ENCODE measurements at regions not wholly inside any gene's neighbourhood (a gene's known extent, or its start where the extent isn't known, plus 50 kb on each side); places are given as distances from the start of the nearest gene placed in this dataset.

- no peak overlapping the region for H3K27ac ChIP-seq (ENCODE audit: low read length)
- H3K4me3 ChIP-seq (ENCODE audit: low read length) = no peak overlapping the region
- TF ChIP-seq EZH2phosphoT487 (IDR thresholded peaks at IDR 0.05; ENCODE audit: low read depth) (no peak), CTCF (IDR thresholded peaks at IDR 0.05; ENCODE audit: low read depth, low read length) (no peak)
- no peaks in the 10 kb centered on the region for H3K36me3 ChIP-seq (replicated peaks; ENCODE audit: low read depth, low read length)
- H4K20me1 ChIP-seq (ENCODE audit: insufficient read depth, low read length) = no peaks in the 10 kb centered on the region
- no peaks in the 10 kb centered on the region for H3K9me3 ChIP-seq (ENCODE audit: insufficient read depth, low read length)
- H3K4me2 ChIP-seq (ENCODE audit: low read length) = no peak overlapping the region
- no peak overlapping the region for H2AFZ ChIP-seq (ENCODE audit: low read depth, low read length)
- H3K79me2 ChIP-seq (ENCODE audit: low read length) = no peaks in the 10 kb centered on the region
- no peak overlapping the region for H3K9ac ChIP-seq (ENCODE audit: low read length)
- H3K4me1 ChIP-seq (ENCODE audit: low read length) = no peaks in the 10 kb centered on the region
- 0 out of 2 replicates have a peak, but pooled peaks cover 5% of the 10 kb centered on the region for H3K27me3 ChIP-seq (ENCODE audit: low read depth, low read length)
These were observed 401.6 kb downstream of the METTL4 start for GRCh38 chr18:2169656-2170055.

- H4K20me1 ChIP-seq (ENCODE audit: insufficient read depth, low read length) = no peaks in the 10 kb centered on the region
- H3K9me3 ChIP-seq (ENCODE audit: insufficient read depth, low read length) = no peaks in the 10 kb centered on the region
- no peak overlapping the region for H3K9ac ChIP-seq (ENCODE audit: low read length)
- TF ChIP-seq EZH2phosphoT487 (IDR thresholded peaks at IDR 0.05; ENCODE audit: low read depth) = no peak
- no peak overlapping the region for H2AFZ ChIP-seq (ENCODE audit: low read depth, low read length)
- H3K79me2 ChIP-seq (ENCODE audit: low read length) = no peaks in the 10 kb centered on the region
- peaks cover 5% of the 10 kb centered on the region; the same call in 1 of the 2 replicates for H3K27me3 ChIP-seq (ENCODE audit: low read depth, low read length)
- H3K36me3 ChIP-seq (replicated peaks; ENCODE audit: low read depth, low read length) = no peaks in the 10 kb centered on the region
- no peak overlapping the region for H3K4me3 ChIP-seq (ENCODE audit: low read length)
- no peak overlapping the region for H3K27ac ChIP-seq (ENCODE audit: low read length)
- H3K4me1 ChIP-seq (ENCODE audit: low read length) = no peaks in the 10 kb centered on the region
- no peak overlapping the region for H3K4me2 ChIP-seq (ENCODE audit: low read length)
These were observed 399.3 kb downstream of the METTL4 start for GRCh38 chr18:2171840-2172625.

- Histone ChIP-seq H3K4me3 (ENCODE audit: low read length) (no peak overlapping the region), H3K9ac (ENCODE audit: low read length) (no peak overlapping the region), H3K4me2 (ENCODE audit: low read length) (no peak overlapping the region), H3K4me1 (ENCODE audit: low read length) (no peaks in the 10 kb centered on the region), H3K27ac (ENCODE audit: low read length) (no peak overlapping the region), H3K9me3 (ENCODE audit: insufficient read depth, low read length) (no peaks in the 10 kb centered on the region), H3K36me3 (replicated peaks; ENCODE audit: low read depth, low read length) (no peaks in the 10 kb centered on the region), H3K27me3 (ENCODE audit: low read depth, low read length) (peaks cover 5% of the 10 kb centered on the region; the same call in 1 of the 2 replicates), H3K79me2 (ENCODE audit: low read length) (no peaks in the 10 kb centered on the region), H2AFZ (ENCODE audit: low read depth, low read length) (no peak overlapping the region), H4K20me1 (ENCODE audit: insufficient read depth, low read length) (no peaks in the 10 kb centered on the region)
- TF ChIP-seq EZH2phosphoT487 (IDR thresholded peaks at IDR 0.05; ENCODE audit: low read depth) = no peak
- no peak for TF ChIP-seq CTCF (IDR thresholded peaks at IDR 0.05; ENCODE audit: low read depth, low read length)
These were observed 398.4 kb downstream of the METTL4 start for GRCh38 chr18:2172881-2173280.

- Histone ChIP-seq H3K27me3 (ENCODE audit: low read depth, low read length) (peaks cover 5% of the 10 kb centered on the region; the same call in 1 of the 2 replicates), H3K9ac (ENCODE audit: low read length) (no peak overlapping the region), H3K4me3 (ENCODE audit: low read length) (no peak overlapping the region), H3K79me2 (ENCODE audit: low read length) (no peaks in the 10 kb centered on the region), H3K4me1 (ENCODE audit: low read length) (no peaks in the 10 kb centered on the region), H3K9me3 (ENCODE audit: insufficient read depth, low read length) (no peaks in the 10 kb centered on the region), H4K20me1 (ENCODE audit: insufficient read depth, low read length) (no peaks in the 10 kb centered on the region), H3K4me2 (ENCODE audit: low read length) (no peak overlapping the region), H2AFZ (ENCODE audit: low read depth, low read length) (no peak overlapping the region), H3K36me3 (replicated peaks; ENCODE audit: low read depth, low read length) (no peaks in the 10 kb centered on the region), H3K27ac (ENCODE audit: low read length) (no peak overlapping the region)
- TF ChIP-seq CTCF (IDR thresholded peaks at IDR 0.05; ENCODE audit: low read depth, low read length) (no peak), EZH2phosphoT487 (IDR thresholded peaks at IDR 0.05; ENCODE audit: low read depth) (no peak)
These were observed 397.8 kb downstream of the METTL4 start for GRCh38 chr18:2173486-2173885.

All from OCI-LY3 (cell line).